Natural killer cell treated with Interleukin-12 subunit alpha and Interleukin-12 subunit beta and Interleukin-15 and Interleukin-18, amount 100 ng/mL, for 72 hours (primary cell): ENCODE measurements at regions not wholly inside any gene's neighbourhood (a gene's known extent, or its start where the extent isn't known, plus 50 kb on each side); places are given as distances from the start of the nearest gene placed in this dataset.
A peak's percentile ranks its signal among the peaks of the same experiment; 100 is the strongest.

Experiments
- ATAC-seq, 2 donors: fragments of 150-1000 bp; cut with Tn5 transposase in 1 of 2; sonication (Bioruptor Pico), chemical (Tn5 transposase) in 1 of 2; 2 replicates each; pipeline ENCODE4 v1.10.0; 2021
- DNase-seq: peaks from one replicate; pipeline ENCODE4 v3.0.0; 2022; ENCODE audit warnings: low spot score
- H3K27ac Mint-ChIP-seq, 2 donors: 1 replicate in 1 of 2; 2 replicates in 1 of 2; pipeline ENCODE4 v1.8.0; 2022; ENCODE audit warnings: mixed read lengths in 2 of 2, mild to moderate bottlenecking in 1 of 2, moderate library complexity in 1 of 2
- H3K27me3 Mint-ChIP-seq, 2 donors: 1 replicate in 1 of 2; 2 replicates in 1 of 2; pipeline ENCODE4 v1.8.0; 2022; ENCODE audit warnings: mixed read lengths in 2 of 2
- H3K36me3 Mint-ChIP-seq: one replicate; pipeline ENCODE4 v1.8.0; 2022; ENCODE audit warnings: mixed read lengths
- H3K4me1 Mint-ChIP-seq, 2 donors: 1 replicate in 1 of 2; 2 replicates in 1 of 2; pipeline ENCODE4 v1.8.0; 2022; ENCODE audit warnings: low read depth in 2 of 2, mixed read lengths in 2 of 2, mild to moderate bottlenecking in 1 of 2
- H3K4me3 Mint-ChIP-seq: one replicate; pipeline ENCODE4 v1.8.0; 2022; ENCODE audit warnings: mixed read lengths
- H3K9me3 Mint-ChIP-seq: 2 replicates; pipeline ENCODE4 v1.8.0; 2022; ENCODE audit warnings: mixed read lengths

DNA sequence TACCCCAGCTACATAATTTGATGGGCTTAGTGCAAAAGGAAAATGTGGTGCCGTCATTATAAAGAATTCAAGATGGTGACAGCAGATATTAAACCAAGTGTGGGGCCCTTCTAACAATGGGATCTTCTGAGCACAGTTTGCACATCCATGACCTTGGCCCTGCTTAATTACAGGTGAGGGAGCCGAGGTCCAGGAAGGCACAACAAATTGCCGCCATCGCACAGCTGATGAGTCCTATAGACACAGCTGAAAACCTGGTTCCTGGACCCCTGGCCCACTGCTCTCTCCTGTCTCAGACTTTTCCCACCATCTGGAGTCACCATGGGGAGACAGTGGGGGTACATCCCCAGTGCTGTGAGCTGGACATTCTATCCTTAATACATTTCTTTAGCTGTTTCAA lies 95.8 kb upstream of the MAP4K3 start:
- Mint-ChIP-seq H3K4me3 (no peak overlapping the region), H3K9me3 (no peaks in the 10 kb centered on the region), H3K4me1 (no peaks in the 10 kb centered on the region), H3K36me3 (no peaks in the 10 kb centered on the region), H3K27me3 (peaks cover 5 to 10% of the 10 kb centered on the region in 2 donors), H3K27ac (no peak overlapping the region)
- DNase-seq: no peak
- ATAC-seq: no peak

DNA sequence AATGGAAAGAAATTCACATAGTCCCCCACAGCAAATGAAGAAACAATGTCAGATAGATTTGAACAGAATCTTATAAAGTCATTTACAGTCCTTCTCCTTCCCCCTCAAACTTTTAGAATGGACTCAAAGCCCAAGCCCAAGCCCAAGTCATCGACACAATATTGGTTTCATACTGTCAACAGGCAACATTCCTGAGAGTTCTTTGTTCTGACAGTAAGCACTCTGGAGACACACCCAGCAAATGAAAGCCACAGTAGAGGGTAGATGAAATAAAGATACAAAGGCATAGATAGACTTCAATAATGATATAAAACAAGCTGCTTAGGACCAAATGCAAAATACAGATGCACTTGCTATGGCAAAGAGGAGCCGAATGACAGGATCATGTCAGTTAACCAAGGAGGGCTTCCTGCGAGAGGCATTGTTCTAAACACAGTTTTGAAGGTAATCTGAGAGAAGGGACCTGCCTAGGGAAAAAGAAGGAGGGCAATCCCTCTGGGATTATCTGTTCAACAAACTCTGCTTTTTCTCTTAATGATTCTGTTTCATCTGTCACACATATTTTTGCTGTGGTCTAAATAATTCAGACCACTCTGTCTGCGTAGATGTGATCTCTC lies 97.1 kb upstream of the MAP4K3 start:
- no peak for ATAC-seq
- H3K4me3 Mint-ChIP-seq: no peak overlapping the region

DNA sequence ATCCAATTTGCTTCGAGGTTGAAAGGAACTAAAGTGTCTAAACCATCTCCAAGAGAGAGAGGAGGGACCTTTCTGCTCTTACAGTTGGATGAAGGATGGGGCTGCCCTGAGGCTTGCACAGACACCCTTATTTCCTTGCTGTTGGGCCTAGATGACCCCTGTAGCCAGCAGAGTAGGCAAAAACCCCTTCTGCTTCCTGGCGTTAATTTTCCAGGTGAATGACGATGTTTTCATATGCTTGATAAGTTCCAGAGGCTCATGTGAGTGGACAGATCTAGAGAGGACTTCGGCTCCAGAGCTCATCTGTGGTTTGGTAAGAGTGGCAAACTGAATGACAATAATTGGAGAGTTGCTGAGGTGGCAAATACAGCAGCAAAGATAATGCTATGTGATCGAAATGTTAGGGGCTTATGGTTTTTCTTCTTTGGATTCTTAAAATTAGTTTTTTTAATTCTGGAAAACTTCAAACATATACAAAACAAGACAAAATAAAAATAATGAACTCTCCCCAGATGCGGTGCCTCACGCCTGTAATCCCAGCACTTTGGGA lies 98.6 kb upstream of the MAP4K3 start:
- H3K27ac Mint-ChIP-seq: no peak overlapping the region

More for the DNA sequence above, 97.1 kb upstream of the MAP4K3 start:
- no peaks in the 10 kb centered on the region for H3K36me3 Mint-ChIP-seq
- no peaks in the 10 kb centered on the region for H3K4me1 Mint-ChIP-seq
- no peak overlapping the region for H3K27ac Mint-ChIP-seq
- H3K27me3 Mint-ChIP-seq: peaks cover 7 to 10% of the 10 kb centered on the region in 2 donors
- H3K9me3 Mint-ChIP-seq: no peaks in the 10 kb centered on the region
- DNase-seq: no peak

DNA sequence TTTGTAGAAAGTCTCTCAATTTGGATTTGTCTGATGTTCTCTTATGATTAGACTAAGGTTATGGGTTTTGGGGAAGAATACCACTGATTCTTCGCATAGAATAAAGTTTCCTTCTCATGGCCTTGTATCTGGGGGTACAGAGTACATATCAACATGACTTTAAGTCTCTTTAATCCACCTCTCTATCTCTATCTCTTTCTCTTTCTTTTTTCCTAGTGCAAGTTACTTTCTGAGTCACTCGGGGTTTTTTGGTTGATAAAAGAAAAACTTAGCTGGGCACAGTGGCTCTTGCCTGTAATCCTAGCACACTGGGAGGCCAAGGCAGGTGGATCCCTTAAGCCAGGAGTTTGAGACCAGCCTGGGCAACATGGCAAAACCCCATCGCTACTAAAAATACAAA lies 100.1 kb upstream of the MAP4K3 start:
- DNase-seq (no peak), ATAC-seq (peak; percentile 43 to 44)
- Mint-ChIP-seq H3K27ac (no peak overlapping the region), H3K27me3 (peaks cover 5 to 10% of the 10 kb centered on the region in 2 donors), H3K9me3 (no peaks in the 10 kb centered on the region), H3K4me3 (no peak overlapping the region), H3K36me3 (no peaks in the 10 kb centered on the region), H3K4me1 (no peaks in the 10 kb centered on the region)

More for the DNA sequence above, 98.6 kb upstream of the MAP4K3 start:
- no peak for ATAC-seq
- Mint-ChIP-seq H3K4me1 (no peaks in the 10 kb centered on the region), H3K27me3 (peaks cover 7 to 10% of the 10 kb centered on the region in 2 donors), H3K4me3 (no peak overlapping the region), H3K9me3 (no peaks in the 10 kb centered on the region), H3K36me3 (no peaks in the 10 kb centered on the region)
- DNase-seq: no peak

DNA sequence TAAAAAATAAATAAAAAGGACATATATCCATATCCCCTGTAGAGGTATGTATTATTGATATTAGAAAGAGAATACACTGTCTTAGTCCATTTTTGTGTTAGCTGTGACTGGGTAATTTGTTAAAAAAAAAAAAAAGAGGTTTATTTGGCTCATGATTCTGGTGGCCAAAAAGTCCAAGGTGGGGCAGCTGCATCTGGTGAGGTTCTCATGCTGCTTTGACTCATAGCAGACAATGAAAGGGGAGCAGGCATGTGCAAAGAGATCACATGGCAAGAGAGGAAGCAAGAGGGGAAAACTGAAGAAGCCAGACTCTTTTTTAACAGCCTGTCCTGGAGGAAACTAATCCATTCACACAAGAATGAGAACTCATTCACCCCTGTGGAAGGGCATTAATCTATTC lies 101.6 kb upstream of the MAP4K3 start:
- Mint-ChIP-seq H3K4me3 (no peak overlapping the region), H3K9me3 (no peaks in the 10 kb centered on the region), H3K4me1 (no peaks in the 10 kb centered on the region), H3K27ac (no peak overlapping the region), H3K36me3 (no peaks in the 10 kb centered on the region), H3K27me3 (peaks cover 3 to 6% of the 10 kb centered on the region in 2 donors)
- no peak for DNase-seq
- no peak for ATAC-seq

DNA sequence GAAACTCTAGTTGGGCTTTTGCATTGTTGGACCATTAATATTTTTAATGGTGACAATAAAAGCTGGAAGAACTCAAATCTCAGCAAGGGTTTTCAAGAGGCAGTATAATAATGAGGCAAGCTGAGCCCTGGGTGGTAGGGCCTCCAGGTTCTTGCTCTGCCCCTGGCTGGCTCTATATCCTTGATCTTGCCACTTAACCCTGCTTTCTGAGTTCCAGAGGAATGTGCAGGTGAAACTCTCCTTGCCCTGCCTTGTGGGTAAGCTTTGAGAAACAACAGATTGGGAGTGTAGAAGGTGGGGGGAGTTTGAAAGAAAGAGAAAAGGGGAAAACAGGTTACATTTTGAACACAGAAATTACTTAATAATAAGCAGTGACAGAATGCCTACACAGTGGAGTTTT lies 103.3 kb upstream of the MAP4K3 start:
- no peak for ATAC-seq
- H3K4me3 Mint-ChIP-seq: no peak overlapping the region
- H3K27me3 Mint-ChIP-seq: peaks cover 0 to 3% of the 10 kb centered on the region in 2 donors
- H3K27ac Mint-ChIP-seq: no peak overlapping the region
- H3K4me1 Mint-ChIP-seq: no peaks in the 10 kb centered on the region
- no peak for DNase-seq
- no peaks in the 10 kb centered on the region for H3K36me3 Mint-ChIP-seq
- no peaks in the 10 kb centered on the region for H3K9me3 Mint-ChIP-seq

DNA sequence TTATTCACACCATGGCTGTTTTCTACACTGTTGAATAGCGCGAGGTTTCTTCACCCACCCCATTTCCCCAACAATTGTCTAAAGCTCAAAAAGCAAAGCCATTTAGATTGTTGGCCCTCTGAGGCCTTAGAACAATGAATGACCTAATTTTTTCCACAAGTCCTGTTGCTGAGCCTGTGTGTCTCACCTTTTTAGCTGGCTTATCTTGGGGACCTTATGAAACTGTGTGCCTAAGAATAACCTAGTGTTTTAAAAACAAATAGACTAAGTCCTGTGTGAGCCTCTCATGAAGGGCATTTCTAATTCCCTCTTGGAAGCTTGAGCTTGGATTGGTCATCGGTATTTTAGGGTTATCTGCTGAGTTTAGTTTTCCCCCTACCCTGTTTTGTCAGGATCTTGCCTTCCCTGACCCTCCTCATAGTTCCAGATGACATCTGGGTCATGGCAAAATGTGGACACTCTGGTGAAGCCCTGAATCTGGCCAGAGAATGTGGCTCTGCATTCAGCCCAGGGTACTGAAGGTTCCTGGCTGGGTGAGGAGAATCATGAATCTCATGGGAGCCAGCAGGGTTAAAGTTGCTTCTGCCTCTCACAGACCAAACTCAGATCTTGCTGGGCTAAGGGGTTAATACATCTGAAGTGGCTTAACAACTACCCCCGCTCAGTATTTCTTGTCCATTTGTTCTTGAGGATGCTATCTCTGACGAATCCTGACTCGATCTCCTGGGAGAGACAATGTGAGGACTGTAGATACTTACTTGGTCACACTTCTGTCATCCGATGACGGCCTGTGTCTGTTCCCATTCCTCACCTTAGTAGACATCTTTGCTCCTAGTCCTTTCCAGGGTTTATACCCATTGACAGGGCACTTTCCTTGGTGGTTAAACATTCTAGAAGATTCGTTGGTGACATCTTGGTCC lies 104.2 kb upstream of the MAP4K3 start:
- Mint-ChIP-seq H3K9me3 (no peaks in the 10 kb centered on the region), H3K36me3 (no peaks in the 10 kb centered on the region), H3K27ac (no peak overlapping the region), H3K27me3 (peaks cover 0 to 3% of the 10 kb centered on the region in 2 donors), H3K4me1 (no peaks in the 10 kb centered on the region), H3K4me3 (no peak overlapping the region)
- no peak for DNase-seq
- no peak for ATAC-seq

DNA sequence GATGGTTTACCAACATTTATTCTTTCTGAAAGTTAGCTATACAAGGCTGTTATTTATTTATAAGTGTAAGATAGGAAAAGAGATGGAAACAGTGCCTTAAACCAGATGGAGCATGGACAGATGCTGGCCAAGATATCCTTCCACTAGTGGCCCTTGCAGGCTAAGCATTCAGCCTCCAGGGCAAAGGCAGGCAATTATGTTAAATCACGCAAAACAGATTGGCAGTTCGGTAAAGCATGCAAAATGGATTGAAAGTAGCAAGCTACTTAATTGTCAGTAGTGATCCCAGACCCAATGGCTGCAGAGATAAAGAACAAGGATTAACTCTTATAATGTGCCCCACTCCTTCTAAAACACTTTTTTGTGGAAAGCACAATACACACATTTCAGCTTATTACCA lies 105.4 kb upstream of the MAP4K3 start:
- ATAC-seq: no peak
- peaks cover 6% of the 10 kb centered on the region in 2 donors for H3K27me3 Mint-ChIP-seq
- H3K36me3 Mint-ChIP-seq: no peaks in the 10 kb centered on the region
- no peaks in the 10 kb centered on the region for H3K9me3 Mint-ChIP-seq
- no peak overlapping the region for H3K4me3 Mint-ChIP-seq
- no peak overlapping the region for H3K27ac Mint-ChIP-seq
- H3K4me1 Mint-ChIP-seq: peaks cover 0 to 3% of the 10 kb centered on the region in 2 donors
- DNase-seq: no peak

DNA sequence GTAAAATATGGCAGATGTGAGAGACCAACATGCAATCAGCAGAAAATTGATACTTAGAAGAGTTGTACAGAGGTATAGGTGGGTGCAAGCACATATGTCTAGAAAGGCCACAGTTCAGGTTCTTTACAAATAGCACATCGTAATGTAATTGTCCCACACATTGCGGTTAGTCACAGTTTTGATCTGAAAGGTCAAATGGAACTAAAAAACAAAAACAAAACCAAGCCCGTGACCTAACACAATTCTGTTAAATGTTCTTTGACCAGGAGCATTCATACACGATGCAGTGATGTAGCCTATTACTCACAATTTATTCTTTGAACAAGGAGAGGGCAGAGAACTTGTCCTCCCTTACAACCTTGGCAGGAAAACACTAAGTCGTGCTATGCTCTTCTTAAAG lies 108.9 kb upstream of the MAP4K3 start:
- ATAC-seq (no peak), DNase-seq (no peak)
- Mint-ChIP-seq H3K9me3 (no peaks in the 10 kb centered on the region), H3K27me3 (peaks cover 9 to 18% of the 10 kb centered on the region in 2 donors), H3K36me3 (no peaks in the 10 kb centered on the region), H3K27ac (no peak overlapping the region), H3K4me1 (peaks cover 0 to 3% of the 10 kb centered on the region in 2 donors), H3K4me3 (no peak overlapping the region)

DNA sequence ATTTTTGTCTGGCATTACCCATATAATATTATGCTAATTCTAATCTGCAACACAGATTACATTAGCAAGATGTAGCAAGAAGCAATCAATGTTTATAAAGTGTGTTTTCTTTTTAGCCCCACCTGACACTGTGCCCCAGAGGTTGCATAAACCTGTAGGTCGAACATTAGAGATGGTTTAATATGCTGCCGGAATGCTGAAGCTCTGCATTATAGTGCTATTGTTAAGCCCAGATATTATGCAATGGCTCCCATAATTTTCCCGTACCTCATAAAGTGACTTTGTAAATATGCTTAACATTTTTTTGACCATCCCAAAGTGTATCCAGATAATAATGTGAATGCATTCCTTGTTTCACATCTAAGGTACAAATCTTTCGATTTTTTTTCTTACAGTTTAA lies 109.3 kb upstream of the MAP4K3 start:
- ATAC-seq: no peak
- H3K27ac Mint-ChIP-seq: no peak overlapping the region
- H3K27me3 Mint-ChIP-seq: peaks cover 9 to 18% of the 10 kb centered on the region in 2 donors
- no peak overlapping the region for H3K4me3 Mint-ChIP-seq
- H3K36me3 Mint-ChIP-seq: no peaks in the 10 kb centered on the region
- peaks cover 0 to 3% of the 10 kb centered on the region in 2 donors for H3K4me1 Mint-ChIP-seq
- no peaks in the 10 kb centered on the region for H3K9me3 Mint-ChIP-seq
- DNase-seq: no peak

DNA sequence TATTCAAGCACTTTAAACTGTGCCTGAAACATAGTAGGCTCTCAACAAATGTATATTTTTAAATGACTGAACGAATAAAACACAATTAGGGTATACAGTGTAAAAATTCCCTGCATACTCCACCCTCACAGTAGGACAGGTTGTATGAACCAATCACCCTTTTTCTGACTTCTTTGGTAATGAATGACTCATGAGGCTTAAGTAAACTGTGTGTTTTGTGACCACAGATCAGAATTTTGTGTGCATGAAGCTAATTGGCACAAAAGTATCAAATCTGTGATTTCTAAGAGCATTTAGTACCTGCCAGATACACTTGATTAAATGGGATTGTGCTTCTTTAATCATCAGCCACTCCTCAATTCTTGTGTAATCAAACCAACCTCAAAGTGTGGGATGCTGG lies 109.9 kb upstream of the MAP4K3 start:
- ATAC-seq (no peak), DNase-seq (no peak)
- Mint-ChIP-seq H3K27ac (no peak overlapping the region), H3K36me3 (no peaks in the 10 kb centered on the region), H3K4me3 (no peak overlapping the region), H3K9me3 (no peaks in the 10 kb centered on the region), H3K27me3 (peaks cover 9 to 18% of the 10 kb centered on the region in 2 donors), H3K4me1 (peaks cover 0 to 3% of the 10 kb centered on the region in 2 donors)

DNA sequence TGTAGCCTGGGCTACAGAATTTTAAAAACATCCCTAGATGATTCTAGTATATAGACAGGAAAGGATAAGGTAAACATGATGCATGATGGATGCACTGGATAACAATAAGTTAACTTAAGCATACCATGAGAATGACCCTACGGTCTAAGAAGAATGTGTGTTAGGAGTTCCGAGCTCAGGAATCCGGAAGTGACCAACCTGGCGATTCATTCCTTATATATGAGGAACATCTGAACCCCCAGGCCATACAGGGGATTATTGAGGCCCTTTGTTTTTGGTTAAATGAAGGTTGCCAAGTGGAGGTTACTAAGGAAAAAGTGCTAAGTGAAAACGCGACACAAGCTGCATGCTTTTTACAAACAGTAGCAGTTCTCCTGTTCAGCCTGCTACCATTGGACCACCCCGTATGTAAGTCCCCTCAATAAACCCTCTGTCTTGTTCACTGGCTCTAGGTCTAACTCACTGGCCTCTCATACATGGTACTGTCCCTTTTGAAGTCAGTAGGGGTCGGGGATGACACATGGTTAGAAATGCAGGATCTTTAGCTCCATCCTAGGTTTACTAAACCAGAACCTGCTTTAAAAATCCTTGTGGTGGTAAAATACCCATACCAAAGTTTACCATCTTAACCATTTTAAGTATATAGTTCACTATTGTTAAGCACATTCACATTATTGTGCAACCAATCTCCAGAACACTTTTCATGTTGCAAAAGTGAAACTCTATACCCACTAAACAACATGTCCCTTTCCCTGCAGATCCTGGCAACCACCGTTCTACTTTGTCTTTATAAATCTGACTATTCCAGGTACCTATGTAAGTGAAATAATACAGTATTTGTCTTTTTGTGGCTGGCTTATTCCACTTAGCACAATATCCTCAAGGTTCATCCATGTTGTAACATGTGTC lies 111.0 kb upstream of the MAP4K3 start:
- DNase-seq (no peak), ATAC-seq (no peak)
- Mint-ChIP-seq H3K27me3 (peaks cover 9 to 18% of the 10 kb centered on the region in 2 donors), H3K27ac (no peak overlapping the region), H3K4me3 (no peak overlapping the region), H3K36me3 (no peaks in the 10 kb centered on the region), H3K4me1 (peaks cover 0 to 3% of the 10 kb centered on the region in 2 donors), H3K9me3 (no peaks in the 10 kb centered on the region)

DNA sequence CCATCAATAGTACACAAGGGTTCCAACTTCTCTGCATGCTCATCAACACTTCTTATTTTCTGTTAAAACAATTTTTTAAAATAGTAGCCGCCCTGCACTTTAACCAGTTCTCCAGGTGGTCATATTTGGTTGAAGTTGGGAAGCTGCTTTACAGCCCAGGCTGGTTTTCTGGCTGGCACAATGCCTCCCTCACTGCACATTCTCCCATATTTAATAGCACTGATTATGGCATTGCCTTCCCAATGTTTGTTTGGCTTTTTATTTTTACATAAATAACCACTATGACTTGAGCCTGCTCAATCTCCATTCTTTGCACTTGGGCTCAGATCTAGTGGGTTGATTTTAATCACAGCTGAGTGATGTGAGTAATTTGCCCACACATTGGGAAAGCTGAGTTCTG lies 111.9 kb upstream of the MAP4K3 start:
- H3K36me3 Mint-ChIP-seq: no peaks in the 10 kb centered on the region

More for the DNA sequence above, 111.9 kb upstream of the MAP4K3 start:
- Mint-ChIP-seq H3K9me3 (no peaks in the 10 kb centered on the region), H3K4me3 (no peak overlapping the region), H3K4me1 (peaks cover 0 to 3% of the 10 kb centered on the region in 2 donors), H3K27ac (no peak overlapping the region), H3K27me3 (peaks cover 9 to 18% of the 10 kb centered on the region in 2 donors)
- ATAC-seq (no peak), DNase-seq (no peak)
